Fibroblast of the aortic adventitia (primary cell): ENCODE measurements at regions not wholly inside any gene's neighbourhood (a gene's known extent, or its start where the extent isn't known, plus 50 kb on each side); places are given as distances from the start of the nearest gene placed in this dataset.
A peak's percentile ranks its signal among the peaks of the same experiment; 100 is the strongest.

ENCODE experiments used
- DNase-seq: peaks from one replicate; pipeline ENCODE4 v3.0.0-alpha.2; 2010; ENCODE audit warnings: low read depth
- H3K4me3 ChIP-seq: 2 replicates; pipeline ENCODE4 v1.5.1; 2011; ENCODE audit warnings: low read depth, mild to moderate bottlenecking, control low read depth, low read length, moderate library complexity
- TF ChIP-seq, protein P1 (sequence below): IDR thresholded peaks from 2 replicates; pipeline ENCODE4 v1.5.1; 2011; ENCODE audit warnings: mild to moderate bottlenecking, low read length, control low read depth, inconsistent platforms; ENCODE audit not compliant: insufficient read depth

DNA sequence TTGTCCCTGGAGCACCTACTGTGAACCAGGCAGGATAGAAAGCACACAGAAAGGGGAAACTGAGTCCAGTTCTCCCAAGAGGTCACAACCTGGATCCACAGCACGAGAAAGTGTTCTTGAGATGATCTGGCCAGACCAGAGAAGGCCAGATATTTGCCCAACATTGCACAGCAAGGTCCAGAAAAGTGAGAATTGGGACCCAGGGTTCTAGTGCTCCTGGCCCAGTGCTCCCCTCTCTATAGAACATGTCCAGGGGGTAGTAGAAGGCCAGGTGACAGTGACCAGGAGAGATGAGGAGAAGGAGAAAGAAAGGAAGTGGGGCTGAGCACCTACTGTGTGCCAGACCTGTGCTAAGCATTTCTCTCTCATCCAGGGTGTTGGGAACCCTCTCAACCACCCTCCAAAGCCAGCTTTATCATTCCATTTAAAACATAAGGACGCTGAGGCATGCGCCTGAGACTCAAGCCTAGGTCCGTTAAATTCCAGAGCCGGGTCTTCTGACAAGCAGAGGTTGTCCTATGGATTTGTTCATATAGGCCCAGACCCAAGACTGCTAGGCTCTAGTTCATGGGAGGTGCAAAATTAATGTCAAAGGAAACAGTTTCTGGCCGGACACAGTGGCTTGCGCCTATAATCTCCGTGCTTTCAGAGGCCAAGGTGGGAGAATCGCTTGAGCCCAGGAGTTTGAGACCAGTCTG, 128.7 kb downstream of the MN1 start:
- H3K4me3 ChIP-seq = no peak overlapping the region
- no peak for DNase-seq
- TF ChIP-seq, protein P1, sequence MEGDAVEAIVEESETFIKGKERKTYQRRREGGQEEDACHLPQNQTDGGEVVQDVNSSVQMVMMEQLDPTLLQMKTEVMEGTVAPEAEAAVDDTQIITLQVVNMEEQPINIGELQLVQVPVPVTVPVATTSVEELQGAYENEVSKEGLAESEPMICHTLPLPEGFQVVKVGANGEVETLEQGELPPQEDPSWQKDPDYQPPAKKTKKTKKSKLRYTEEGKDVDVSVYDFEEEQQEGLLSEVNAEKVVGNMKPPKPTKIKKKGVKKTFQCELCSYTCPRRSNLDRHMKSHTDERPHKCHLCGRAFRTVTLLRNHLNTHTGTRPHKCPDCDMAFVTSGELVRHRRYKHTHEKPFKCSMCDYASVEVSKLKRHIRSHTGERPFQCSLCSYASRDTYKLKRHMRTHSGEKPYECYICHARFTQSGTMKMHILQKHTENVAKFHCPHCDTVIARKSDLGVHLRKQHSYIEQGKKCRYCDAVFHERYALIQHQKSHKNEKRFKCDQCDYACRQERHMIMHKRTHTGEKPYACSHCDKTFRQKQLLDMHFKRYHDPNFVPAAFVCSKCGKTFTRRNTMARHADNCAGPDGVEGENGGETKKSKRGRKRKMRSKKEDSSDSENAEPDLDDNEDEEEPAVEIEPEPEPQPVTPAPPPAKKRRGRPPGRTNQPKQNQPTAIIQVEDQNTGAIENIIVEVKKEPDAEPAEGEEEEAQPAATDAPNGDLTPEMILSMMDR = no peak

DNA sequence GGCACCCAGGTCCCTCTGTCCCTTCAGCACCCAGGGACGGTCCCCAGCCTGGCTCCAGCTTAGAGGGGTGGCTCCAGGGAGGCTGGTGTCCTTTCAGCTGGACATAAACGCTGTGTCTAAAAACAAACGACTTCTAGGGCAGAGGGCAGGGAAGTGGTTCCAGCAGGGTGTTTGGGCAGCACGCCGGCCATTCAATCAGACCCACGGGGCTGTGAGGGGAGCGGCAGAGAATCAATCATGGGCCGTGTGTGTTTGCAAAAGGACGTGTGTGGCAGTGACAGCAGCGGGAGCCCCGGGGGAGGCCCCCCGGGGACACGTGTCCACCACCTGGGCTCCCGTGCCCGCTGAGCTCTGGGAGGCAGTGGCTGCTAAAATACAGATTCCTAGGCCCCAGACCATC, 127.7 kb downstream of the MN1 start:
- no peak overlapping the region for H3K4me3 ChIP-seq
- no peak for DNase-seq
- TF ChIP-seq, protein P1 = no peak

DNA sequence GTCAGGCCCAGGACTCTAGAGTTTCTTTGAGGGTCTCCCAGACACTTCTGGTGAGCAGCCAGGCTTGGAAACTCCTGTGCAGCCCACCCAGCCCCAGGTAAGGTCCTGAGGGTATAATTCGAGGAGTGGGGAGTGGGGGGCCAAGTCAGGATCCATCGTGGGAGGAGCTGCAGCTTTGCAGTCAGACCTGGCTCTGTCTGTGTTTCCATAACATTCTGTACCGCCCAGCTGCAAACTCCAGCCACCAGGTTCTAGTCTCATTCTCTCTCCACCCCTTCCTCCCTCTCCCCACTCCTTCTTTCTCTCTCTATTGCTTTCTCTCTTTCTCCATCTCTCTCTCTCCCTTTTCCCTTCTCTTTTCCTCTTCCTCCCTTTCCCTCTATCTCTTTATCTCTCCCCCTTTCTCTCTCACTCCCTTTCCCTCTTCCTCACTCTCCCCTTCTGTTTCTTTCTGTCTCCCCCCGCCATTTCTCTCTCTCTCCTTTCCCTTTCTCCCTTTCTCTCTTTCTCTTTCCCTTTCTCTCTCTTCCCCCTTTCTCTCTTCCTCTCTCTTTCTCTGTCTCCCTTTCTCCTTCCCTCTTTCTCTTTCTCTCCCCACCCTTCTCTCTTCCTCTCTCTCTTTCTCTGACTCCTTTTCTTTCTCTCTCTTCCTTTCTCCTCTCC, 127.2 kb downstream of the MN1 start:
- TF ChIP-seq, protein P1 = no peak
- no peak overlapping the region for H3K4me3 ChIP-seq
- no peak for DNase-seq

DNA sequence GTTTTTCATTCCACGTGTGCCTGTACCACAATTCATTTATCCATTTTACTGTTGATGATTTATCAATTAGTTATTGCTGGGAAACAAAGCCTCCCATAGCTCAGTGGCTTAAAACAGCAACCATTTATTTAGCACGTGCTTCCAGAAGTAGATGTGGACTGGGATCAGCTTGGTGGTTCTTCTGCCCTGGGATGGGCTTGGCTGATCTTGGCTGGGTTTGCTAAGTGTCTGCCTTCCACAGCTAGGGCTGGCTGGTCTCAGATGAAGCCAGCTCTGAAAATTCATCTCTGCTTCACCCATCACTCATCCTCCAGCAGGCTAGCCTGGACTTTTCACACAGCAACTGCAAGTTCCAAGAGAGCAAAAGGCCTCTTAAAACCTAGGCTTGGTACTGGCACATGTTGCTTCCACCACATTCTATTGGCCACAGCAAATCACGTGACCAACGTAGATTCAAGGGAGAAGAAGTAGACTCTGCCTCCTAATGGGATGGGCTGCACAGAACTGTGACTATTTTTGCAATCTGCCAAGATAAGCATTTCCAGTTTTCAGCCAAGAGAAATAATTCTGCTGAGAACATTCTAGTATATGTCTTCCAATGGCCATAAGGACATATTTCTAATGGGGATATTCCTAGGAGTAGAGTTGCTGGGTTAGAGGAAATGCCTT, 124.9 kb downstream of the MN1 start:
- TF ChIP-seq, protein P1 = no peak
- DNase-seq = peak; percentile 81
- H3K4me3 ChIP-seq = no peak overlapping the region

DNA sequence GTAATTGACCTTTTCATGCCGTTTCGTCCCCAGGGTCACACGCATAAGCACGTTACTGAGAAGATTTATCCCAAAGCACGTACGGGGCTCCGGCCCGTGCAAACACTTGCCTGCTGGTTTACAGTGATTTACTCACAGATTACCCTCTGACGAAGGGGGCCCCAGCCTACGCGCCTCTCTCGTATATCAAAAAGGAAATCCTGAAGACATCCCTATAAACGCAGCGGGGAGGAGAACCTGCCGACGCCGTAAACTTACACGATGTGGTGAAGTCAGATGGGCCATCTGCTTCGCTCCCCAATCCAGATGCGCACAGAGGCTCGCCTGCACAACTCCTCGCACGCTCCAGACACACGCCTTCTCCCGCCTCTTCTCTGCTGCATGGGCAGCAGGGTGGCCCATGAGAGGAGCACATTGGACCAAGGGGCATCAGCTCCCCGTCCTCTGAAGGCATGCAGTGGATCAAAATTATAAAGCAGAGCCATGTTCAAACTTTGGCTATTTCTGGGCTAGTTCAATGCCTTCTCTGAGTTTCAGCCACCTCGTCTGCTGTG, 123.6 kb downstream of the MN1 start:
- no peak for DNase-seq
- TF ChIP-seq, protein P1 = no peak
- no peak overlapping the region for H3K4me3 ChIP-seq

DNA sequence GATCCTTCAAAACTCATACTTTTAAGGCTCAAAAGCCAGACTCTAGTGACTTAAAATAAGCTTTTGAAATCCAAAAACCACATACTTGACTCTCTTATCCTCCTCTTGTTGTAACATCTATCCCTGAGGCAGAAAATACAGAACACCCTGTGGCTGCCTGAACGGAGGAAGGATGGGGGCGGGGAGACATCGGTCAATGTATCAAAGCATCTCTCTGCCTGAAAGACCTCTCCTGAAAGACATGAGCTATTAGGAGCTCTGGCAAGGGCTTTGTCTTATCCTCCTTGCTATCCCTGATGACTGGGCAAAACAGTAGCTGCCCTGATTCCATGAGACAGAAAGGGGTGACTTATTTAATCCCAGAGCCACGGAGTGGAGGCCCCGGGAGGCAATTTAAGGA, 122.4 kb downstream of the MN1 start:
- no peak for DNase-seq
- TF ChIP-seq, protein P1 = no peak
- H3K4me3 ChIP-seq = no peak overlapping the region
